MCF 10A (cell line): ENCODE measurements at regions not wholly inside any gene's neighbourhood (a gene's known extent, or its start where the extent isn't known, plus 50 kb on each side); places are given as distances from the start of the nearest gene placed in this dataset.

Source experiments
- BruUV-seq: library from RNA; stranded (reverse); fragments of 400-500 nt; replicated peaks from 2 replicates; lab custom pipeline; 2021; lab: Mats Ljungman, UMichigan
- CTCF ChIA-PET: fragments of 300-600 bp; sonication (Branson Sonifier 250); formaldehyde crosslinking; extraction: SDS; loops from one replicate; lab custom pipeline; 2021; ENCODE audit warnings: antibody characterized with exemption, inconsistent platforms; lab: Yijun Ruan, JAX
- POLR2A ChIA-PET: fragments of 300-600, 350-650 bp; sonication (Branson Sonifier 250); formaldehyde crosslinking; extraction: SDS; loops from one replicate; lab custom pipeline; 2020; ENCODE audit warnings: antibody characterized with exemption, inconsistent platforms; lab: Yijun Ruan, JAX
- DNase-seq: peaks from one replicate; pipeline ENCODE4 v3.0.0-alpha.2; 2018; ENCODE audit not compliant: unreplicated experiment
- H3K27ac Mint-ChIP-seq: one replicate; pipeline ENCODE4 v1.8.0; 2022; ENCODE audit warnings: mild to moderate bottlenecking, low read depth, mixed read lengths; ENCODE audit not compliant: unreplicated experiment
- H3K27me3 Mint-ChIP-seq: one replicate; pipeline ENCODE4 v1.8.0; 2022; ENCODE audit warnings: mixed read lengths; ENCODE audit not compliant: insufficient read depth, unreplicated experiment
- H3K36me3 Mint-ChIP-seq: one replicate; pipeline ENCODE4 v1.8.0; 2022; ENCODE audit warnings: mild to moderate bottlenecking, moderate library complexity, mixed read lengths; ENCODE audit not compliant: insufficient read depth, unreplicated experiment
- H3K4me1 Mint-ChIP-seq: one replicate; pipeline ENCODE4 v1.8.0; 2022; ENCODE audit warnings: mixed read lengths; ENCODE audit not compliant: insufficient read depth, unreplicated experiment
- H3K4me3 Mint-ChIP-seq: one replicate; pipeline ENCODE4 v1.8.0; 2022; ENCODE audit warnings: mild to moderate bottlenecking, moderate library complexity, mixed read lengths; ENCODE audit not compliant: unreplicated experiment
- H3K9me3 Mint-ChIP-seq: one replicate; pipeline ENCODE4 v1.8.0; 2022; ENCODE audit warnings: mixed read lengths; ENCODE audit not compliant: unreplicated experiment
- intact Hi-C: fragments of 100-400 bp; cut with micrococcal nuclease; formaldehyde crosslinking; loops from 2 replicates; pipeline ENCODE4 v1.14.1; 2022
- TF ChIP-seq, protein P1 (sequence below): fragments of 200-600 bp; IDR thresholded peaks from one replicate; pipeline ENCODE4 v1.8.0; 2022; ENCODE audit warnings: antibody characterized with exemption, mild to moderate bottlenecking; ENCODE audit not compliant: unreplicated experiment

DNA sequence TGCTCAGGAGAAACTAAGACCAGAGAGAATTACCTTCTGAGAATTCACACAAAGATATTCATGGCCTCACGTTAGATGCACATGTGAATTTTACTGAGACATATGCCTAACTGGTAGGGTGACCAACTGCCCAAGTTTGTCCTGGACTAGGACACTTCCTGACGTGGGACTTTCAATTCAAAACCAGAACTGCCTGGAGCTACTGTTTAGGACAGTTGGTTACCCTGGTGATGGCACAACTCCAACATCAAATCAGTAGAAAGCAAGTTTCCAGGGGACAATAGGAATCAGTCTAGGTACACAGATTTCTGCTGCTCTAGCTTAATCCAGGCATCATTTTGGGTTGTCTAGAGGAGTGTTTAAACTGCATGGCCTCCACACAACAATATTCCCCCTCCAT lies 178.7 kb downstream of the GXYLT1 start:
- POLR2A ChIA-PET = no interaction called here
- TF ChIP-seq, protein P1, sequence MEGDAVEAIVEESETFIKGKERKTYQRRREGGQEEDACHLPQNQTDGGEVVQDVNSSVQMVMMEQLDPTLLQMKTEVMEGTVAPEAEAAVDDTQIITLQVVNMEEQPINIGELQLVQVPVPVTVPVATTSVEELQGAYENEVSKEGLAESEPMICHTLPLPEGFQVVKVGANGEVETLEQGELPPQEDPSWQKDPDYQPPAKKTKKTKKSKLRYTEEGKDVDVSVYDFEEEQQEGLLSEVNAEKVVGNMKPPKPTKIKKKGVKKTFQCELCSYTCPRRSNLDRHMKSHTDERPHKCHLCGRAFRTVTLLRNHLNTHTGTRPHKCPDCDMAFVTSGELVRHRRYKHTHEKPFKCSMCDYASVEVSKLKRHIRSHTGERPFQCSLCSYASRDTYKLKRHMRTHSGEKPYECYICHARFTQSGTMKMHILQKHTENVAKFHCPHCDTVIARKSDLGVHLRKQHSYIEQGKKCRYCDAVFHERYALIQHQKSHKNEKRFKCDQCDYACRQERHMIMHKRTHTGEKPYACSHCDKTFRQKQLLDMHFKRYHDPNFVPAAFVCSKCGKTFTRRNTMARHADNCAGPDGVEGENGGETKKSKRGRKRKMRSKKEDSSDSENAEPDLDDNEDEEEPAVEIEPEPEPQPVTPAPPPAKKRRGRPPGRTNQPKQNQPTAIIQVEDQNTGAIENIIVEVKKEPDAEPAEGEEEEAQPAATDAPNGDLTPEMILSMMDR = no peak
- H3K27ac Mint-ChIP-seq = no peak overlapping the region

DNA sequence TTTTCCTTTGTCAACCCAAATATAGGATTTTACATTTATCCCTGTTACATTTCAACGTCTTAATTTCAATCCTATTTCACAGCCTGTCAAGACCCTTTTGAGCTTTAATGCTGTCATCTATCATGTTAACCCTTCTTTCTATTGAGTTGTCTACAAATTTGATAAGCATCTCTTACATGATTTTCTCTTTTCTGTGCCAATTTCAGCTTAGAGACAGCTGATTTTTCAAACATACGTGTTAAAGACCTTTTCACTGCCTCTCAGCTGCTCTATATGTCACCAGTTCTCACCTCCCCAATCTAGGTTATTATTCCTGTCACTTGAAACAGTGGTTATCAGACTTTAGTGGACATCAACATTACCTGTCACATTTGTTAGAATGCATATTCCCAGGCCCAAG lies 181.3 kb downstream of the GXYLT1 start:
- Mint-ChIP-seq H3K27me3 (no peaks in the 10 kb centered on the region), H3K36me3 (no peaks in the 10 kb centered on the region), H3K4me3 (no peak overlapping the region), H3K9me3 (no peaks in the 10 kb centered on the region), H3K4me1 (peaks cover 5% of the 10 kb centered on the region), H3K27ac (no peak overlapping the region)
- no TSS peak for BruUV-seq
- intact Hi-C loops = no loop called here
- TF ChIP-seq, protein P1 = no peak
- ChIA-PET CTCF (interaction anchor here (0.5 to 0.9 kb wide), 3 partner anchors 61 to 1852 kb away, joined by 3 to 4 read pairs (median 3); no protein-coding TSS in a partner anchor), POLR2A (no interaction called here)
- DNase-seq = no peak

More for the DNA sequence above, 178.7 kb downstream of the GXYLT1 start:
- Mint-ChIP-seq H3K9me3 (no peaks in the 10 kb centered on the region), H3K36me3 (no peaks in the 10 kb centered on the region), H3K27me3 (no peaks in the 10 kb centered on the region), H3K4me3 (no peak overlapping the region), H3K4me1 (peaks cover 5% of the 10 kb centered on the region)
- CTCF ChIA-PET = interaction anchor here (1.1 kb wide), 1 partner anchor 59 kb away, joined by 7 read pairs; no protein-coding TSS in a partner anchor
- intact Hi-C loops = no loop called here
- BruUV-seq = no TSS peak
- no peak for DNase-seq

DNA sequence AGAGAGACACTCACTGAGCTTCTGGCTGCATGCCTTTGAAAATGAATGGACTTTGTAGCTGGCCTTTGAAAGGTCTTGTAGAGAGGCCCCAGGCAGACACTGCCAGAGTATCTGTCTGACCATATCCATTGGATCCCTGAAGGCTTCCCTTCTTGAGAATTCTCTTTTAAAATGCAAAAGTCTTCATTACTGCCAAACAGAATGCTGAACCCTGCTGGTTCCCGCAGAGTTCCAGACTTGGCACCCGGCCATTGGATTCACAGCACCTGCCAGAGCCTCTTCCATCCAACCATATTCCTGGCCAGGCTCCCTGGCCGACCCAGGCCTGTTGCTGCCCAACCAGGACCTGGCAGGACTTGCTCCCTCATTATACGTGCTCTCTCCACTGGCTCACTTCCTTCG lies 182.5 kb downstream of the GXYLT1 start:
- ChIA-PET POLR2A (no interaction called here), CTCF (interaction anchor here (0.5 to 1.0 kb wide), 2 partner anchors 62 to 1187 kb away, joined by 3 to 4 read pairs; no protein-coding TSS in a partner anchor)
- no TSS peak for BruUV-seq
- no peak for DNase-seq
- Mint-ChIP-seq H3K27ac (no peak overlapping the region), H3K4me3 (no peak overlapping the region), H3K9me3 (no peaks in the 10 kb centered on the region), H3K4me1 (peaks cover 5% of the 10 kb centered on the region), H3K36me3 (no peaks in the 10 kb centered on the region), H3K27me3 (no peaks in the 10 kb centered on the region)
- intact Hi-C loops = no loop called here
- TF ChIP-seq, protein P1 = no peak

DNA sequence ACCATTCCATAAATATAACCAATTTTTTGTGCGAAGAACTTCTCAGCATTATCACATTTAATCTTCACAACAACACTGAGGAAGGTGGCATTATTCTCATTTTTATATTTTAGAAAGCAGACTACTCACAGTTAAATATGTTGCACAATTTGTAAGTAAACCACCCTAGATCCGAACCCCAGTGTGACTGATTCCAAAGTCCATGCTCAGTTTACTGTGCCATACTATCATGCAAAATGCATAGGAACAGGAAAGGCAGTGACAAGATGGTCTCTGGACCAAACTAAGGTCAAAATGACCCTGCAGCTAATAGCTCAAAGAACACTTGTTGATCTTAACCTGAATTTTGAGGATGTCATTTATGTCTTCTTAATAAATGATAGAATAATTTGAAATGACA lies 185.4 kb downstream of the GXYLT1 start:
- intact Hi-C loops = no loop called here
- no TSS peak for BruUV-seq
- H3K27me3 Mint-ChIP-seq = no peaks in the 10 kb centered on the region
- POLR2A ChIA-PET = no interaction called here
- TF ChIP-seq, protein P1 = no peak
- CTCF ChIA-PET = interaction anchor here (0.5 to 0.6 kb wide), 2 partner anchors 155 to 826 kb away, joined by 3 read pairs; no protein-coding TSS in a partner anchor
- no peaks in the 10 kb centered on the region for H3K36me3 Mint-ChIP-seq
- H3K4me3 Mint-ChIP-seq = no peak overlapping the region
- no peak overlapping the region for H3K27ac Mint-ChIP-seq
- H3K4me1 Mint-ChIP-seq = no peaks in the 10 kb centered on the region
- DNase-seq = no peak
- H3K9me3 Mint-ChIP-seq = no peaks in the 10 kb centered on the region
